HG03139 (cell line): ENCODE measurements at regions not wholly inside any gene's neighbourhood (a gene's known extent, or its start where the extent isn't known, plus 50 kb on each side); places are given as distances from the start of the nearest gene placed in this dataset.
"Not testable (repeated sequence)": the region's sequence is repeated elsewhere in the genome, so short reads cannot be mapped to it uniquely, and the experiment has no call there.

ENCODE experiments used
- ATAC-seq: cut with Tn5 transposase; IDR thresholded peaks from one replicate; pipeline ENCODE4 v1.9.1; 2021; ENCODE audit not compliant: unreplicated experiment

- peak; percentile 95 for ATAC-seq
Observed at GRCh38 chr1:113185463-113186104, 112.6 kb downstream of the LRIG2 start.

GRCh38 chr1:113190078-113190477 lies 117.1 kb downstream of the LRIG2 start:
- ATAC-seq = no peak

- ATAC-seq = no peak
Observed at GRCh38 chr1:113190930-113191329, 117.9 kb downstream of the LRIG2 start.

- no peak for ATAC-seq
Observed at GRCh38 chr1:113191579-113192076, 118.6 kb downstream of the LRIG2 start.

GRCh38 chr1:113192242-113192641 lies 119.2 kb downstream of the LRIG2 start:
- ATAC-seq = no peak

GRCh38 chr1:113192980-113193379 lies 120.0 kb downstream of the LRIG2 start:
- no peak for ATAC-seq

- no peak for ATAC-seq
Observed at GRCh38 chr1:113194846-113195830, 122.1 kb downstream of the LRIG2 start.

GRCh38 chr1:113197719-113198330 lies 124.8 kb downstream of the LRIG2 start:
- no peak for ATAC-seq

GRCh38 chr1:113198806-113199205 lies 125.8 kb downstream of the LRIG2 start:
- no peak for ATAC-seq

- no peak for ATAC-seq
Observed at GRCh38 chr1:113199760-113200455, 126.9 kb downstream of the LRIG2 start.

GRCh38 chr1:113201560-113201959 lies 128.6 kb downstream of the LRIG2 start:
- ATAC-seq = no peak

- ATAC-seq = no peak
Observed at GRCh38 chr1:113205980-113206766, 133.2 kb downstream of the LRIG2 start.

GRCh38 chr1:113207019-113207418 lies 134.0 kb downstream of the LRIG2 start:
- ATAC-seq = no peak

GRCh38 chr1:113207457-113207856 lies 134.5 kb downstream of the LRIG2 start:
- ATAC-seq = no peak

- ATAC-seq = not testable (repeated sequence)
Observed at GRCh38 chr1:113208425-113208824, 135.4 kb downstream of the LRIG2 start.

GRCh38 chr1:113210248-113210647 lies 137.2 kb downstream of the LRIG2 start:
- no peak for ATAC-seq

GRCh38 chr1:113211467-113211866 lies 138.5 kb downstream of the LRIG2 start:
- no peak for ATAC-seq

- no peak for ATAC-seq
Observed at GRCh38 chr1:113215015-113215414, 142.0 kb downstream of the LRIG2 start.

- no peak for ATAC-seq
Observed at GRCh38 chr1:113216664-113217063, 143.7 kb downstream of the LRIG2 start.
